GM18861 (cell line): ENCODE measurements at regions not wholly inside any gene's neighbourhood (a gene's known extent, or its start where the extent isn't known, plus 50 kb on each side); places are given as distances from the start of the nearest gene placed in this dataset.

Experiments used
- ATAC-seq: cut with Tn5 transposase; IDR thresholded peaks from one replicate; pipeline ENCODE4 v1.9.1; 2021; ENCODE audit not compliant: unreplicated experiment

- ATAC-seq: no peak
Measured at GRCh38 chr9:118028225-118028624, 324.0 kb downstream of the TLR4 start.

GRCh38 chr9:118029425-118029824 is 325.2 kb downstream of the TLR4 start:
- no peak for ATAC-seq

GRCh38 chr9:118034701-118035100 is 330.5 kb downstream of the TLR4 start:
- no peak for ATAC-seq

- no peak for ATAC-seq
Measured at GRCh38 chr9:118038713-118039112, 334.5 kb downstream of the TLR4 start.

- ATAC-seq: no peak
Measured at GRCh38 chr9:118058227-118058626, 354.0 kb downstream of the TLR4 start.

GRCh38 chr9:118059484-118060278 is 355.5 kb downstream of the TLR4 start:
- no peak for ATAC-seq

- ATAC-seq: no peak
Measured at GRCh38 chr9:118083161-118083560, 379.0 kb downstream of the TLR4 start.

- peak; percentile 82 for ATAC-seq
Measured at GRCh38 chr9:118088090-118088489, 383.9 kb downstream of the TLR4 start.

GRCh38 chr9:118091226-118091625 is 387.0 kb downstream of the TLR4 start:
- no peak for ATAC-seq

GRCh38 chr9:118091711-118092500 is 387.7 kb downstream of the TLR4 start:
- ATAC-seq: no peak

GRCh38 chr9:118094387-118094786 is 390.2 kb downstream of the TLR4 start:
- ATAC-seq: peak; percentile 82

- ATAC-seq: no peak
Measured at GRCh38 chr9:118100529-118101419, 396.6 kb downstream of the TLR4 start.

- no peak for ATAC-seq
Measured at GRCh38 chr9:118104363-118104762, 400.2 kb downstream of the TLR4 start.

- no peak for ATAC-seq
Measured at GRCh38 chr9:118108971-118109370, 404.8 kb downstream of the TLR4 start.

GRCh38 chr9:118109542-118109941 is 405.3 kb downstream of the TLR4 start:
- ATAC-seq: no peak

- ATAC-seq: no peak
Measured at GRCh38 chr9:118121361-118121760, 417.2 kb downstream of the TLR4 start.

- ATAC-seq: no peak
Measured at GRCh38 chr9:118128313-118128712, 424.1 kb downstream of the TLR4 start.

GRCh38 chr9:118129541-118129940 is 425.3 kb downstream of the TLR4 start:
- no peak for ATAC-seq

GRCh38 chr9:118148990-118149389 is 444.8 kb downstream of the TLR4 start:
- ATAC-seq: no peak

GRCh38 chr9:118156846-118157245 is 452.6 kb downstream of the TLR4 start:
- no peak for ATAC-seq

- ATAC-seq: no peak
Measured at GRCh38 chr9:118162716-118163115, 458.5 kb downstream of the TLR4 start.
